HL-60 (cell line): ENCODE measurements at regions not wholly inside any gene's neighbourhood (a gene's known extent, or its start where the extent isn't known, plus 50 kb on each side); places are given as distances from the start of the nearest gene placed in this dataset.

ENCODE experiments used
- DNase-seq, 2 experiments: peaks; one replicate each; pipeline ENCODE4 v3.0.0-alpha.2; 2010 to 2020; ENCODE audit warnings: low read depth in 1 of 2, low spot score in 1 of 2
- H3K27ac ChIP-seq: fragments of 250-450 bp; sonication (Bioruptor Pico); replicated peaks from 2 replicates; pipeline ENCODE4 v1.5.1; 2020; ENCODE audit warnings: mild to moderate bottlenecking, moderate library complexity
- H3K27me3 ChIP-seq: fragments of 250-450 bp; sonication (Bioruptor Pico); 2 replicates; pipeline ENCODE4 v1.5.1; 2021; ENCODE audit warnings: mild to moderate bottlenecking, moderate library complexity; ENCODE audit not compliant: insufficient read depth, poor library complexity, severe bottlenecking
- H3K4me3 ChIP-seq: replicated peaks from 2 replicates; pipeline ENCODE4 v1.5.1; 2011; ENCODE audit warnings: mild to moderate bottlenecking, control low read depth, low read length; ENCODE audit not compliant: insufficient read depth
- GABPA ChIP-seq: IDR thresholded peaks from 2 replicates; pipeline ENCODE4 v1.6.1; 2012; ENCODE audit warnings: low read depth
- POLR2AphosphoS5 ChIP-seq: IDR thresholded peaks from 2 replicates; pipeline ENCODE4 v1.6.1; 2012; ENCODE audit warnings: low read depth
- SPI1 ChIP-seq: IDR thresholded peaks from 2 replicates; pipeline ENCODE4 v1.6.1; 2012; ENCODE audit warnings: low read depth, mild to moderate bottlenecking, borderline replicate concordance
- TF ChIP-seq, protein P1 (sequence below): IDR thresholded peaks from one replicate; pipeline ENCODE4 v1.5.1; 2011; ENCODE audit warnings: low read length, control low read depth, inconsistent platforms; ENCODE audit not compliant: insufficient read depth
- TF ChIP-seq, protein P2 (sequence below): IDR thresholded peaks from 2 replicates; pipeline ENCODE4 v1.6.1; 2012; ENCODE audit warnings: low read depth; ENCODE audit not compliant: insufficient replicate concordance

DNA sequence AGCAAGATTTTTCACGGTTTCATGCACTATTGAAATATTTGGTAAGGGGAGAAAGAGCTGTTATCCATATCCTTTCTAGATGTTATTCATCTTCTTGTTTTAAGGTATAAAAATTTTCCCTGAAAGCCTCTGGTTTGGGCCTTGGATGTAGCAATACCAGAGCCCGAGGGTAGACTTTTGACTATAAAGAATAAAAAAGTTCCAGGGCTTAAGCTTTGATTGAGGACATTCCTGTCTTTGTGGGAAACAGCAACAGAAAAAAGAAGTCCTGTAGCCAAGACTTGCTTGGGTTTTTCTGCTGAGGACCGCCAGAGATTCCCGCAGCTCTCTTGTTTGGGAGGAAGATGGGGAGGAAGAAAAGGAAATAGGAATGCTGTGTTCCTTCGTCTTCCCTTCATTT is 440.0 kb upstream of the WWC1 start:
- DNase-seq, result no peak
- TF ChIP-seq, protein P1, sequence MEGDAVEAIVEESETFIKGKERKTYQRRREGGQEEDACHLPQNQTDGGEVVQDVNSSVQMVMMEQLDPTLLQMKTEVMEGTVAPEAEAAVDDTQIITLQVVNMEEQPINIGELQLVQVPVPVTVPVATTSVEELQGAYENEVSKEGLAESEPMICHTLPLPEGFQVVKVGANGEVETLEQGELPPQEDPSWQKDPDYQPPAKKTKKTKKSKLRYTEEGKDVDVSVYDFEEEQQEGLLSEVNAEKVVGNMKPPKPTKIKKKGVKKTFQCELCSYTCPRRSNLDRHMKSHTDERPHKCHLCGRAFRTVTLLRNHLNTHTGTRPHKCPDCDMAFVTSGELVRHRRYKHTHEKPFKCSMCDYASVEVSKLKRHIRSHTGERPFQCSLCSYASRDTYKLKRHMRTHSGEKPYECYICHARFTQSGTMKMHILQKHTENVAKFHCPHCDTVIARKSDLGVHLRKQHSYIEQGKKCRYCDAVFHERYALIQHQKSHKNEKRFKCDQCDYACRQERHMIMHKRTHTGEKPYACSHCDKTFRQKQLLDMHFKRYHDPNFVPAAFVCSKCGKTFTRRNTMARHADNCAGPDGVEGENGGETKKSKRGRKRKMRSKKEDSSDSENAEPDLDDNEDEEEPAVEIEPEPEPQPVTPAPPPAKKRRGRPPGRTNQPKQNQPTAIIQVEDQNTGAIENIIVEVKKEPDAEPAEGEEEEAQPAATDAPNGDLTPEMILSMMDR, result no peak
- TF ChIP-seq POLR2AphosphoS5, result no peak
- TF ChIP-seq, protein P2, sequence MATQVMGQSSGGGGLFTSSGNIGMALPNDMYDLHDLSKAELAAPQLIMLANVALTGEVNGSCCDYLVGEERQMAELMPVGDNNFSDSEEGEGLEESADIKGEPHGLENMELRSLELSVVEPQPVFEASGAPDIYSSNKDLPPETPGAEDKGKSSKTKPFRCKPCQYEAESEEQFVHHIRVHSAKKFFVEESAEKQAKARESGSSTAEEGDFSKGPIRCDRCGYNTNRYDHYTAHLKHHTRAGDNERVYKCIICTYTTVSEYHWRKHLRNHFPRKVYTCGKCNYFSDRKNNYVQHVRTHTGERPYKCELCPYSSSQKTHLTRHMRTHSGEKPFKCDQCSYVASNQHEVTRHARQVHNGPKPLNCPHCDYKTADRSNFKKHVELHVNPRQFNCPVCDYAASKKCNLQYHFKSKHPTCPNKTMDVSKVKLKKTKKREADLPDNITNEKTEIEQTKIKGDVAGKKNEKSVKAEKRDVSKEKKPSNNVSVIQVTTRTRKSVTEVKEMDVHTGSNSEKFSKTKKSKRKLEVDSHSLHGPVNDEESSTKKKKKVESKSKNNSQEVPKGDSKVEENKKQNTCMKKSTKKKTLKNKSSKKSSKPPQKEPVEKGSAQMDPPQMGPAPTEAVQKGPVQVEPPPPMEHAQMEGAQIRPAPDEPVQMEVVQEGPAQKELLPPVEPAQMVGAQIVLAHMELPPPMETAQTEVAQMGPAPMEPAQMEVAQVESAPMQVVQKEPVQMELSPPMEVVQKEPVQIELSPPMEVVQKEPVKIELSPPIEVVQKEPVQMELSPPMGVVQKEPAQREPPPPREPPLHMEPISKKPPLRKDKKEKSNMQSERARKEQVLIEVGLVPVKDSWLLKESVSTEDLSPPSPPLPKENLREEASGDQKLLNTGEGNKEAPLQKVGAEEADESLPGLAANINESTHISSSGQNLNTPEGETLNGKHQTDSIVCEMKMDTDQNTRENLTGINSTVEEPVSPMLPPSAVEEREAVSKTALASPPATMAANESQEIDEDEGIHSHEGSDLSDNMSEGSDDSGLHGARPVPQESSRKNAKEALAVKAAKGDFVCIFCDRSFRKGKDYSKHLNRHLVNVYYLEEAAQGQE, result no peak
- no peak for TF ChIP-seq GABPA
- no peak for TF ChIP-seq SPI1
- Histone ChIP-seq H3K27ac (no peak overlapping the region), H3K27me3 (no peaks in the 10 kb centered on the region), H3K4me3 (no peak overlapping the region)

DNA sequence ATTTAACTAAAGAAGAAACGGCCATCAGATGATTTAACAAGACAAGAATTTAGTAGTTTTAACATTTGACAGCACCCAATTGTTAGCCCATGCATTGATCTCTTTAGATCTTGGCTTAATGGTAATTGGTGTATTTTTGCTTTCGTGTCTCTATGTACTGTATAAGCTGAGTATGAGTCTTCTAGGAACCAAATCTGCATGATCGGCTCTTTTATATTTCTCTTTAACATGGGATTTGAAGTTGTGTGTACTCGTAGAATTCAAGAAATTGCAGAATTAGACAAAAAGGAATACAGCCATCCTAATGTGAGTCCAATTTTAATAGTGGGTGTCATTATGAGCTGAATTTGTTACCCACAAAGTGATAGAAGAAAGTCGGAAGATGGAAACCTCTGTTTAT is 438.9 kb upstream of the WWC1 start:
- Histone ChIP-seq H3K4me3 (no peak overlapping the region), H3K27me3 (no peaks in the 10 kb centered on the region), H3K27ac (no peak overlapping the region)
- TF ChIP-seq GABPA, result no peak
- TF ChIP-seq POLR2AphosphoS5, result no peak
- TF ChIP-seq, protein P2, result no peak
- no peak for TF ChIP-seq SPI1
- TF ChIP-seq, protein P1, result no peak
- DNase-seq, result no peak

DNA sequence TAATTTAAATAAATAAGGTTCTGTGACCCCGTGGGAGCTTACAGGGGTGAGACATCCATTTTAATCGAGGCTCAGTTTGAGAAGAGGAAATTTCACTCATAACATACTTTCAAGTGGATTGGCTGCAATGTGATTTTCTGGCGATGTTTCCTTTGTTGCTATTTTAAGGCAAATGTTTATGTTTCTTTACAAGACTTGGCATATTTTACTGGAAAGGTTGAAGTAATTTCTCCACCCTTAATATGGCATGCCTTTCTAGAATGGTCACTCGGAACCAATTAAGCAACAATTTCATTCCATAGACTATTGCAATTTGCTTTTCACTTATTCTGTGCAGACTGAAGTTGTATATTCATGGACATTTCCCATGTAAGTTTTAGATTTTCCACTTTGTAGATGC is 438.0 kb upstream of the WWC1 start:
- no peak overlapping the region for H3K4me3 ChIP-seq
- no peak for DNase-seq
- H3K27ac ChIP-seq, result no peak overlapping the region
- TF ChIP-seq, protein P2, result no peak
- TF ChIP-seq GABPA (no peak), SPI1 (no peak), POLR2AphosphoS5 (no peak)
- TF ChIP-seq, protein P1, result no peak
- H3K27me3 ChIP-seq, result no peaks in the 10 kb centered on the region
